Liver (tissue), 8 donors: ENCODE measurements at regions not wholly inside any gene's neighbourhood (a gene's known extent, or its start where the extent isn't known, plus 50 kb on each side); places are given as distances from the start of the nearest gene placed in this dataset.

Source experiments
- DNase-seq: peaks from one replicate; pipeline ENCODE4 v3.0.0-alpha.2; 2017; ENCODE audit warnings: low spot score
- H3K27ac ChIP-seq, 2 donors: one replicate each; pipeline ENCODE4 v1.7.0; 2013; ENCODE audit warnings: inconsistent platforms in 2 of 2, low read length in 2 of 2, control low read depth in 1 of 2, low read depth in 1 of 2, mild to moderate bottlenecking in 1 of 2
- H3K27me3 ChIP-seq, 4 donors: one replicate each; pipeline versions ENCODE4 v1.6.1 to v1.7.0; 2013; ENCODE audit warnings: low read length in 3 of 4, inconsistent platforms in 1 of 4, mild to moderate bottlenecking in 1 of 4, moderate library complexity in 1 of 4; ENCODE audit not compliant: control insufficient read depth in 4 of 4, insufficient read depth in 4 of 4
- H3K36me3 ChIP-seq, 4 donors: one replicate each; pipeline versions ENCODE4 v1.6.1 to v1.7.0; 2013; ENCODE audit warnings: low read length in 3 of 4, mild to moderate bottlenecking in 3 of 4, low read depth in 1 of 4, moderate library complexity in 1 of 4; ENCODE audit not compliant: control insufficient read depth in 4 of 4, insufficient read depth in 3 of 4
- H3K4me1 ChIP-seq, 4 donors: one replicate each; pipeline versions ENCODE4 v1.6.1 to v1.7.0; 2013; ENCODE audit warnings: low read length in 3 of 4, mild to moderate bottlenecking in 3 of 4, moderate library complexity in 1 of 4; ENCODE audit not compliant: control insufficient read depth in 4 of 4, insufficient read depth in 4 of 4
- H3K4me3 ChIP-seq, 3 donors: one replicate each; pipeline versions ENCODE4 v1.6.1 to v1.7.0; 2013; ENCODE audit warnings: low read length in 3 of 3, control low read depth in 1 of 3, low read depth in 1 of 3, mild to moderate bottlenecking in 1 of 3
- H3K9ac ChIP-seq, 2 donors: one replicate each; pipeline ENCODE4 v1.7.0; 2013; ENCODE audit warnings: low read length in 2 of 2, mild to moderate bottlenecking in 2 of 2, moderate library complexity in 2 of 2, control low read depth in 1 of 2, low read depth in 1 of 2
- H3K9me3 ChIP-seq, 4 donors: one replicate each; pipeline versions ENCODE4 v1.6.1 to v1.7.0; 2013; ENCODE audit warnings: low read length in 3 of 4; ENCODE audit not compliant: control insufficient read depth in 4 of 4
- EGR1 ChIP-seq, 2 donors: IDR thresholded peaks; 2 replicates each; pipeline ENCODE4 v1.6.1; 2016 to 2018; ENCODE audit warnings: antibody characterized with exemption in 2 of 2, low read depth in 2 of 2
- FOXA2 ChIP-seq: IDR thresholded peaks from 2 replicates; pipeline ENCODE4 v1.6.1; 2016; ENCODE audit warnings: antibody characterized with exemption
- GABPA ChIP-seq, 2 donors: IDR thresholded peaks in 1 of 2; conservative IDR thresholded peaks in 1 of 2; 2 replicates each; pipeline ENCODE4 v1.6.1; 2016; ENCODE audit warnings: antibody characterized with exemption in 2 of 2, mild to moderate bottlenecking in 1 of 2, moderate library complexity in 1 of 2
- HNF4A ChIP-seq, 2 donors: conservative IDR thresholded peaks; 2 replicates each; pipeline ENCODE4 v1.6.1; 2016; ENCODE audit warnings: antibody characterized with exemption in 2 of 2, mild to moderate bottlenecking in 2 of 2
- HNF4G ChIP-seq: IDR thresholded peaks from 2 replicates; pipeline ENCODE4 v1.6.1; 2016; ENCODE audit warnings: antibody characterized with exemption
- JUND ChIP-seq, 2 donors: IDR thresholded peaks; 2 replicates each; pipeline ENCODE4 v1.6.1; 2016; ENCODE audit warnings: antibody characterized with exemption in 2 of 2
- NR2F2 ChIP-seq: IDR thresholded peaks from 2 replicates; pipeline ENCODE4 v1.6.1; 2016; ENCODE audit warnings: antibody characterized with exemption
- RAD21 ChIP-seq, 2 donors: IDR thresholded peaks; 2 replicates each; pipeline ENCODE4 v1.6.1; 2016; ENCODE audit warnings: antibody characterized with exemption in 2 of 2, mild to moderate bottlenecking in 2 of 2
- RXRA ChIP-seq, 2 donors: IDR thresholded peaks; 2 replicates each; pipeline ENCODE4 v1.6.1; 2017 to 2018; ENCODE audit warnings: antibody characterized with exemption in 2 of 2, mild to moderate bottlenecking in 1 of 2
- SP1 ChIP-seq: IDR thresholded peaks from 2 replicates; pipeline ENCODE4 v1.6.1; 2018; ENCODE audit warnings: antibody characterized with exemption, mild to moderate bottlenecking
- TAF1 ChIP-seq: conservative IDR thresholded peaks from 2 replicates; pipeline ENCODE4 v1.6.1; 2016; ENCODE audit warnings: antibody characterized with exemption, mild to moderate bottlenecking
- YY1 ChIP-seq: IDR thresholded peaks from 2 replicates; pipeline ENCODE4 v1.6.1; 2016; ENCODE audit warnings: antibody characterized with exemption, mild to moderate bottlenecking
- WGBS: extraction: QIAGEN DNeasy Blood & Tissue Kit; methylation state at CpG from one replicate; pipeline ENCODE4 v1.1.7; 2013; 5-methylcytosine and 5-hydroxymethylcytosine counted together
- TF ChIP-seq, protein P1 (sequence below): fragments of 150-350 bp; IDR thresholded peaks from 2 replicates; pipeline ENCODE4 v1.5.1; 2017; ENCODE audit warnings: improper control_type of control experiment, low read depth, low read length; ENCODE audit not compliant: missing input control
- TF ChIP-seq, protein P2 (sequence below): IDR thresholded peaks from 2 replicates; pipeline ENCODE4 v1.6.1; 2016; ENCODE audit warnings: antibody characterized with exemption
- TF ChIP-seq, protein P3 (sequence below): IDR thresholded peaks from 2 replicates; pipeline ENCODE4 v1.6.1; 2016; ENCODE audit warnings: antibody characterized with exemption, mild to moderate bottlenecking
- TF ChIP-seq, protein P4 (sequence below): IDR thresholded peaks from 2 replicates; pipeline ENCODE4 v1.6.1; 2016; ENCODE audit warnings: antibody characterized with exemption
- donor health status: healthy.
- donor health status: healthy.
- donor health status: healthy.
- donor health status: healthy.
- donor health status: healthy.

DNA sequence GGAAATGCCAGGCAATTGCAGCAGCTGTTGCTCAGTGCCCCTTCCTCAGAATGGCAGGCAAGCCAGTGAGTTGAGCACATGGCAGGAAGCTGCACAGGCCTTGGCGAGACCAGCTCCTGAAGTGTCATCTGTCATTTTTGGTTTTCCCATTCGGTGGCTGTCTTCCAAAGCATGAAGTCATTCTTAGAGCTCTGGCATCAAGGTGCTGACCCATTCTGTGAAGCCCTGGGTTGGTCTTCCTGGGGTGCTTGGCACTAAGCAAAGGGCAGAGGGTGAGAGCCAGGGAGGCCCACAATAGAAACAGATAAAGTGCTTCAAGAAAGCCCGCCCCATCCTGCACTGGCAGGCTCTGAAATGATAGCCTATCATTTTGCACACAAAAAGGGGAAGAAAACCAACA lies 150.5 kb downstream of the VAPA start:
- 91% methylated on average over 3 of the region's 3 CpGs for WGBS
- no peaks in the 10 kb centered on the region for H3K36me3 ChIP-seq
- no peaks in the 10 kb centered on the region for H3K9me3 ChIP-seq
- no peaks in the 10 kb centered on the region for H3K4me1 ChIP-seq
- TF ChIP-seq NR2F2 (no peak), FOXA2 (no peak), JUND (IDR thresholded peaks at IDR 0.05) (no peak), RAD21 (IDR thresholded peaks at IDR 0.05) (no peak), HNF4G (no peak), SP1 (no peak)
- TF ChIP-seq, protein P1, sequence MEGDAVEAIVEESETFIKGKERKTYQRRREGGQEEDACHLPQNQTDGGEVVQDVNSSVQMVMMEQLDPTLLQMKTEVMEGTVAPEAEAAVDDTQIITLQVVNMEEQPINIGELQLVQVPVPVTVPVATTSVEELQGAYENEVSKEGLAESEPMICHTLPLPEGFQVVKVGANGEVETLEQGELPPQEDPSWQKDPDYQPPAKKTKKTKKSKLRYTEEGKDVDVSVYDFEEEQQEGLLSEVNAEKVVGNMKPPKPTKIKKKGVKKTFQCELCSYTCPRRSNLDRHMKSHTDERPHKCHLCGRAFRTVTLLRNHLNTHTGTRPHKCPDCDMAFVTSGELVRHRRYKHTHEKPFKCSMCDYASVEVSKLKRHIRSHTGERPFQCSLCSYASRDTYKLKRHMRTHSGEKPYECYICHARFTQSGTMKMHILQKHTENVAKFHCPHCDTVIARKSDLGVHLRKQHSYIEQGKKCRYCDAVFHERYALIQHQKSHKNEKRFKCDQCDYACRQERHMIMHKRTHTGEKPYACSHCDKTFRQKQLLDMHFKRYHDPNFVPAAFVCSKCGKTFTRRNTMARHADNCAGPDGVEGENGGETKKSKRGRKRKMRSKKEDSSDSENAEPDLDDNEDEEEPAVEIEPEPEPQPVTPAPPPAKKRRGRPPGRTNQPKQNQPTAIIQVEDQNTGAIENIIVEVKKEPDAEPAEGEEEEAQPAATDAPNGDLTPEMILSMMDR, result no peak
- TF ChIP-seq, protein P2, sequence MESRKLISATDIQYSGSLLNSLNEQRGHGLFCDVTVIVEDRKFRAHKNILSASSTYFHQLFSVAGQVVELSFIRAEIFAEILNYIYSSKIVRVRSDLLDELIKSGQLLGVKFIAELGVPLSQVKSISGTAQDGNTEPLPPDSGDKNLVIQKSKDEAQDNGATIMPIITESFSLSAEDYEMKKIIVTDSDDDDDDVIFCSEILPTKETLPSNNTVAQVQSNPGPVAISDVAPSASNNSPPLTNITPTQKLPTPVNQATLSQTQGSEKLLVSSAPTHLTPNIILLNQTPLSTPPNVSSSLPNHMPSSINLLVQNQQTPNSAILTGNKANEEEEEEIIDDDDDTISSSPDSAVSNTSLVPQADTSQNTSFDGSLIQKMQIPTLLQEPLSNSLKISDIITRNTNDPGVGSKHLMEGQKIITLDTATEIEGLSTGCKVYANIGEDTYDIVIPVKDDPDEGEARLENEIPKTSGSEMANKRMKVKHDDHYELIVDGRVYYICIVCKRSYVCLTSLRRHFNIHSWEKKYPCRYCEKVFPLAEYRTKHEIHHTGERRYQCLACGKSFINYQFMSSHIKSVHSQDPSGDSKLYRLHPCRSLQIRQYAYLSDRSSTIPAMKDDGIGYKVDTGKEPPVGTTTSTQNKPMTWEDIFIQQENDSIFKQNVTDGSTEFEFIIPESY, result no peak
- H3K27ac ChIP-seq, result no peak overlapping the region
- no peak for DNase-seq
- H3K9ac ChIP-seq, result no peak overlapping the region
- H3K27me3 ChIP-seq, result no peaks in the 10 kb centered on the region
- no peak overlapping the region for H3K4me3 ChIP-seq

DNA sequence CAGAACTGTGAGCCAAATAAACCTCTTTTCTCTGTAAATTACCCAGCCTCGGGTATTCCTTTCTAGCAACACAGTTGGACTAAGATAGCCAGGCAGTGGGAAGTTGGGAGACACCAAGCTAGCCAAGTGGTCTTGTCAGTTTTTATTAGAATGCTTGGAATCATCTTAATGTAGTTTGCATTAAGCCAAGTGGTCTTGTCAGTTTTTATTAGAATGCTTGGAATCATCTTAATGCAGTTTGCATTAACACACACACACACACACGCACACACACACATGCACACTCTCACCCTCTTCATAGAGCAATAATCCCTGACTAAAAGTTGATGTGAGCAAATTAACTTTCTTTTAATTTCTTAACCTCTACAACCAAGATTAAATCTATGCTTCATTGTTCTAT lies 151.5 kb downstream of the VAPA start:
- no peaks in the 10 kb centered on the region for H3K9me3 ChIP-seq
- H3K27ac ChIP-seq, result no peak overlapping the region
- no peak overlapping the region for H3K4me3 ChIP-seq
- WGBS, result 87% methylated on average over 2 of the region's 2 CpGs
- no peak overlapping the region for H3K9ac ChIP-seq
- TF ChIP-seq, protein P2, result no peak
- TF ChIP-seq HNF4A (conservative IDR thresholded peaks at IDR 0.05), result no peak
- TF ChIP-seq, protein P3, sequence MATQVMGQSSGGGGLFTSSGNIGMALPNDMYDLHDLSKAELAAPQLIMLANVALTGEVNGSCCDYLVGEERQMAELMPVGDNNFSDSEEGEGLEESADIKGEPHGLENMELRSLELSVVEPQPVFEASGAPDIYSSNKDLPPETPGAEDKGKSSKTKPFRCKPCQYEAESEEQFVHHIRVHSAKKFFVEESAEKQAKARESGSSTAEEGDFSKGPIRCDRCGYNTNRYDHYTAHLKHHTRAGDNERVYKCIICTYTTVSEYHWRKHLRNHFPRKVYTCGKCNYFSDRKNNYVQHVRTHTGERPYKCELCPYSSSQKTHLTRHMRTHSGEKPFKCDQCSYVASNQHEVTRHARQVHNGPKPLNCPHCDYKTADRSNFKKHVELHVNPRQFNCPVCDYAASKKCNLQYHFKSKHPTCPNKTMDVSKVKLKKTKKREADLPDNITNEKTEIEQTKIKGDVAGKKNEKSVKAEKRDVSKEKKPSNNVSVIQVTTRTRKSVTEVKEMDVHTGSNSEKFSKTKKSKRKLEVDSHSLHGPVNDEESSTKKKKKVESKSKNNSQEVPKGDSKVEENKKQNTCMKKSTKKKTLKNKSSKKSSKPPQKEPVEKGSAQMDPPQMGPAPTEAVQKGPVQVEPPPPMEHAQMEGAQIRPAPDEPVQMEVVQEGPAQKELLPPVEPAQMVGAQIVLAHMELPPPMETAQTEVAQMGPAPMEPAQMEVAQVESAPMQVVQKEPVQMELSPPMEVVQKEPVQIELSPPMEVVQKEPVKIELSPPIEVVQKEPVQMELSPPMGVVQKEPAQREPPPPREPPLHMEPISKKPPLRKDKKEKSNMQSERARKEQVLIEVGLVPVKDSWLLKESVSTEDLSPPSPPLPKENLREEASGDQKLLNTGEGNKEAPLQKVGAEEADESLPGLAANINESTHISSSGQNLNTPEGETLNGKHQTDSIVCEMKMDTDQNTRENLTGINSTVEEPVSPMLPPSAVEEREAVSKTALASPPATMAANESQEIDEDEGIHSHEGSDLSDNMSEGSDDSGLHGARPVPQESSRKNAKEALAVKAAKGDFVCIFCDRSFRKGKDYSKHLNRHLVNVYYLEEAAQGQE, result no peak
- no peak for TF ChIP-seq FOXA2
- no peak for TF ChIP-seq RXRA (IDR thresholded peaks at IDR 0.05)
- TF ChIP-seq, protein P4, sequence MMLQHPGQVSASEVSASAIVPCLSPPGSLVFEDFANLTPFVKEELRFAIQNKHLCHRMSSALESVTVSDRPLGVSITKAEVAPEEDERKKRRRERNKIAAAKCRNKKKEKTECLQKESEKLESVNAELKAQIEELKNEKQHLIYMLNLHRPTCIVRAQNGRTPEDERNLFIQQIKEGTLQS, result no peak
- TF ChIP-seq GABPA (IDR thresholded peaks at IDR 0.05 in 1 of 2, conservative IDR thresholded peaks at IDR 0.05 in 1 of 2), result no peak
- no peak for TF ChIP-seq TAF1
- no peak for TF ChIP-seq SP1
- TF ChIP-seq, protein P1, result no peak
- no peak for TF ChIP-seq YY1
- no peak for TF ChIP-seq JUND (IDR thresholded peaks at IDR 0.05)
- TF ChIP-seq HNF4G, result no peak
- TF ChIP-seq EGR1 (IDR thresholded peaks at IDR 0.05; ENCODE audit: low read depth in 2 of 2), result no peak
- H3K4me1 ChIP-seq, result no peaks in the 10 kb centered on the region
- no peak for DNase-seq
- H3K27me3 ChIP-seq, result no peaks in the 10 kb centered on the region
- H3K36me3 ChIP-seq, result no peaks in the 10 kb centered on the region
